SHP77 treated with DMSO at 0.1 percent for 48 hours (cell line): ENCODE measurements at regions not wholly inside any gene's neighbourhood (a gene's known extent, or its start where the extent isn't known, plus 50 kb on each side); places are given as distances from the start of the nearest gene placed in this dataset.

Experiments
- DNase-seq: peaks from one replicate; lab custom pipeline; 2025; lab: John Stamatoyannopoulos, UW

DNA sequence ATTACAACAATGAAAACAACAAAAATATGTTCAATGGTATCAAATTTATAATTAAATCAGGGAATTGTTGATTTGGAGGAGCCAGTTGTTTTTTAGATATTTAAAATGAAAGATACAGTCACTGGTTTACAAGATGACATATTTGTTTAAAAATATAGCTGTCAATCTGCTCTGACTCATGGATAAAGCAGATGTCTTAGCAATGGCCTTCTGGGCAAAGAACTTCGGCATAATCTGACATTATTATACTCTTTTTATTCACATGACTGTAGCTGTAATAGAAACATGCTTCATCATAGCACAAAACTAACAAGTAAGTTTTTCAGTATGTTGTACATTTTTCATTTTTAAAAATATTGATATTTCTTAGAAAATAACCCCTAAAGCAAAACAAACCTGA is 267.4 kb downstream of the CENPW start:
- no peak for DNase-seq

DNA sequence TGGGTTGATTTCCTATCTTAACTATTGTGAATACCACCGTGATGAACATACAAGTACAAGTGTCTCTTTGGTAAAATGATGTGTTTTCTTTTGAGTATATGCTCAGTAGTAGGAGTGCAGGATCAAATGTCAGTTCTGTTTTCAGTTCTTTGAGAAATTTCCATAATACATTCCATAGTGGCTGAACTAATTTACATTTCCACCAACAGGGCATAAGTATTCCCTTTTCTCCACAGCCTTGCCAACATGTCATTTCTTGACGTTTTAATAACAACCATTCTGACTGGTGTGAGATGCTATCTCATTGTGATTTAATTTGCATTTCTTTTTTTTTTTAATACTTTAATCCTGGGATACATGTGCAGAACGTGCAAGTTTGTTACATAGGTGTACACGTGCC is 268.8 kb downstream of the CENPW start:
- DNase-seq: no peak

DNA sequence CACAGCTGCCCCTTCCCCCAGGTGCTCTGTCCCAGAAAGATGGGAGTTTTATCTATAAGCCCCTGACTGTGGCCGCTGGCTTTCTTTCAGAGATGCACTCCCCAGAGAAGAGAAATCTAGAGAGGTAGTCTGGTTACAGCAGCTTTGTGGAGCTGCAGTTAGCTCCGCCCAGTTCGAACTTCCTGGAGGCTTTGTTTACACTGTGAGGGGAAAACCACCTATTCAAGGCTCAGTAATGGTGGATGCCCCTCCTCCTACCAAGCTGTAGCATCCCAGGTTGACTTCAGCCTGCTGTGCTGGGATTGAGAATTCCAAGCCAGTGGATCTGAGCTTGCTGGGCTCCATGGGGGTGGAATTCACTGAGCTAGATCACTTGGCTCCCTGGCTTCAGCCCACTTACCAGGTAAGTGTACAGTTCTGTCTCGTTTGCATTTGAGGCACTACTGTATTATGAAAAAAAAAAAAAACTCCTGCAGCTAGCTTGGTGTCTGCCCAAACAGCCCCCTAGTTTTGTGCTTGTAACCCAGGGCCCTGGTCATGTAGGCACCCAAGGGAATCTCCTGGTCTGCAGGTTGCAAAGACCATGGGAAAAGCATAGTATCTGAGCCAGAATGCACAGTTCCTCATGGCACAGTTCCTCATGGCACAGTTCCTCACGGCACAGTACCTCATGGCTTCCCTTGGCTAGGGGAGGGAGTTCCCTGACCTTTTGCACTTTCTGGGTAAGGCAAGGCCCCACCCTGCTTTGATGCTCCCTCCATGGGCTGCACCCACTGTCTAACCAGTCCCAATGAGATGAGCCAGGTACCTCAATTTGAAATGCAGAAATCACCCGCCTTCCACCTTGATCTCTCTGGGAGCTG is 275.0 kb downstream of the CENPW start:
- no peak for DNase-seq

DNA sequence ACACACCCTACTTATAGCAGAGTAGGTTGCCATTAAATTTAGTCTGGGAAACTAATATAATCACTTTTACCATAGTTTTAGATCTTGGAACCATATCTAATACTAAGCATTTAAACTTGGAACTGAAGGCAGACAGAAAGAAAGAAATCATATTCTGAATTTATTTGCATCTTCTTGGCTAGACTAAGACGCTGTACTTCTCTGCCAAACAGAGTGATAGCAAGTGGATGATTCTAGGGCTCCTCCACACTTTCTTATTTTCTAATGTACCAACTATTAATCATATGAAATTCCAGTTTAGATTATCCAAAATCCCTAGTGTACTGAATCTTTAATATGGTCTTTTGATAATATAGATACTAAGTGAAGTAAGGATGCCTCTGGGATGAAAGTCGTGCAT is 277.0 kb downstream of the CENPW start:
- no peak for DNase-seq

DNA sequence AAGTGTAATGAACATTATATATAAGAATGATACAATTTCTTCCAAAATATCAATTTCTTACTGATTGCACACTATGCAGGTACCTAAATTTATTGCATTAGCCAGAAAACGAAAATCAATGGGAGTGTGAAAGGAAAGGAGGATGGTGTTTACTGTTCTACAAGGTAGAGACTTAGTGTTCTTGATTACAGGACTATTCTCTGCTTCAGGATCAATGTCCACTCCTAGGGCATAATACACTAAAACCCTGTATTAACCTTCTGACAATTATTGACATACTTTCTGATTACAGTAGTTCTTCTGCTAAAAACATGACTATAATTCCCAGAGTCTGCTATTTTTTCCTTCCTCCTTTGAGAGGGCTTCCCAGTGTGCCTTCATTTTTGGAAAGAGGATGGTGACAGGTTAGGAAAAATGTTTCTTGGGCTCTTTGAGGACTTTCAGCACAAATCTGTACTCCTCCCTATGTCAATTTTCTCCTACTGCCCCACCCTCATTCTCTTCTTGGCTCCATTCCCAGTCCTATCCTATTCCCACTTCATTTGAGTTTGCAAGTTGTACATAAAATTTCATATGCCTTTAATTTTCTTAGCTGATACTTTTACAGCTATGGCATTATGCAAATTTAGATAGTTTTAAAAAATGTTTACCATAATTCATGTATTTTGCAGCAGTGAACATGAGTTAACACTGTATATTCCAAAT is 278.9 kb downstream of the CENPW start:
- DNase-seq: no peak

DNA sequence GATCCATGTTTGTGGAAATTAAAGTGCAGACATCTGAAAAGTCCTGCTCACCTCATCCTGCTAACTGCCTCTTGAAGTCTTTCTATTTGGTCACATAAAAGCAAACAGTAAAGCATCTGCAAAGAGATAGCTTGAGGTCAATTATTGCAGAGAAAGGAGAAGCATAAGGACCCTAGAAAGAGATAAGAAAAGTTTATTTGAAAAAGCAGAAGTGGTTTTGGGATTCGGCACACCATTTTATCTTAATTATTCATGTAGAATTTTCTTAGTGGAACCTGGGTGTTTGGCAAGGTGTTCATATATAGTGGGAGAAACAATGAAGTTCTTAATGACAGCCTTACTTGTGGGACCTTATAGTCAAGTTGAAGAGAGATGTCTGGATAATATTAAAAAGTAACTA is 280.8 kb downstream of the CENPW start:
- no peak for DNase-seq

DNA sequence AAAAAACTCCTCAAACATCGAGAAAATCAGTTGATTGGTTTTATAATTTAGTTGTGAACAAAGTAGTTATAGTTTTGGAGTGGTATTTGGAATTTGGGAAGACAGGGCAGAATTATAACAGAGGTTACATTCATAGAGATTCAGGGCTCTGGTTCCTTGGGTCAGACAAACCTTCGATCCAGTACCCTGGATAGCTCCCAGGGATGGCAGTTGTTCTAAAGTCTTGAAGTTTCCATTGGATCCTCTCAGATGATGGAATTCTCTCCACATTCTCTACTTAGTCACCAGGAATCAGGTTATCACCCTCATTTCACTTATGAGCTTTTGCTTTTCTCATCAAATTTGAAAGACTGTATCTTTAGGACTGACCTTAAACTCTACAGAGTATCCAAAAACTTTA is 285.1 kb downstream of the CENPW start:
- DNase-seq: no peak

DNA sequence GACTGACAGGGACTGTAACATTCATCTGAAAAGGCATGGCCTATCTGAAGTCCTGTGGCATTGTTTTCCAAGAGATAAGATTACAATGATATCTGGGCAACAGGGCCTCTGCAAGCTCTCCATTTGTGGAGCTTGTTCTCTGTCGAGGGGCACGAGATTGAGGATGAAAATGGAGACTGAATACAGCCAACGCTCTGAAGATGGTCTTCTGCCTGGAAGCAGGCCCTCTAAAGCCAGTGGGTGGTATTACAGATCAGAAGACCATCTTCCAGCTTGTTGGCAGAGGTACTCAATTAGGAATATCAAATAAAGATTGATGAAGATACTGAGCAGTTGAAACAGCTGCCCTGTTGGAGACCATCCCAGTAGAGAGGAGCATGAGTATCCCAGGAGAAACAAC is 288.2 kb downstream of the CENPW start:
- DNase-seq: no peak

DNA sequence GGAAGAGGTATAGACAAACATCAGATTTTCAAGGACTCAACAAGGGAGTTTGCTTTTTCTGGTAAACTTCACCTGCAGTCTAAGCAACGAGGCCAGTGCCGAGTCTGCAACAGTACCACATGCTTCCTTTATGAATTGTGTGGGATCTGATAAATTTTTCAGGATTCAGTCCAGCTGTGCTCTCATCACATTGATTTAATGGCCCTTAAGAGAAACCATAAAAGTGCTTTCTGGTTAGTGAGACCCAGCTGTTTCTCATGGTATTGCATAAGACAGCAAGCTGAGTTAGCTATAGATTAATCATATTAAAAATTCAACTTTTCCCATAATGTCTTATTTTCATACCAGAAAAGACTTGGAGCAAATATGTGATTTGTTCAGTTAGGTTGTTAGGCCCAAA is 291.4 kb downstream of the CENPW start:
- no peak for DNase-seq

DNA sequence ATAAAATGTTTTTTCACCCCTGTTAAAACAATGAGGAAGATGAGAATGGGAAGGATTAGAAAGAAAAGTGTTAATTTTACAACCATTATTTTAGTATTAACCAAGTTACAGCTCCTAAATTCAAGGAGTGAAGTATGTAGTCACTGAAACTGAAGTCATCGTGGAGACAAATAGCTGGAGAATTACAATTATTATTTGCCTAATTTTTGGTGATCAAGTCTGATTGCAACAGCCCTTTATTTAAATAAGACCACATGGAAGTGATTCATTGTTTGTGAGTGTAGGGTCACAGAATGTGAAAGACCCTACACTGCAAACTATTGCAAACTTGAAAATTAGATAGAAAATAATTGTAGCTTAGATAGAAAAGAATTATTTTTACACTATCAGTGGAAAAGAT is 292.4 kb downstream of the CENPW start:
- no peak for DNase-seq

DNA sequence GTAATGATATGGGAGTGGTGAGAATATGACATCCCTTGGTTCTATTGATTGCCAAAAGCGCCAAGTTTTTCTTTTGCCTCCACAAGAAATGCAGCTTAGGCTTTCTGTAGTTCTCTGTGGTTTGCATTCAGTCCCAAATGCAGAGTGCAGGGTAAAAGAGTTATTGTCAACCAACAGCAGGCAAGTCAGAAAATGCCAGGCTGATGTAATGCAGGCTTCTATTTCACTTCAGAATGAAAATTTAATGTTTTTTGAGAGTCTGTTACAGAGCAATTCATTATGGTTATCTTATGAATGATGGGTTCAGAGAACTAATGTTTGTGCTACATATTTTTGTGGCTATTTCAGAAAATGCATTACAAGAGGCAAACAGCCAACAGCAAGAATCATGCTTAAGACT is 293.5 kb downstream of the CENPW start:
- DNase-seq: no peak

DNA sequence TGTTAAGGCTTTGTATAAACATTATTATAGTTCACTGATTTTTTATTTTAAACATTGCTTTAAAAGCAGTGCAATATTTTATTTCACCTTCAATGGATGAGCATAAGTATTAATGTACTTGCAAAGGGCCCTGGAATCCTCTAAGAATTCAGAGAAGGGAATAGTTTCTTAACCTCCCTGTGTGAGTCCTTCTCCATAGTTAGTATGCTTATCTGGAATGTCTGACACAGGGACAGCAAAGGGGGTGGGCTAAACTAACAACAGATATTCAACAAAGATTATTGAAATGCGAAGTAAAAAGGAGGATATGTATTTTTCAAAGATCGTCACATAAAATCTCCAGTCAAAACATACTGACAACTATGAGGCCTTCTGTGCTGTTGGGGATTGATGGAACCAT is 300.4 kb downstream of the CENPW start:
- DNase-seq: no peak

DNA sequence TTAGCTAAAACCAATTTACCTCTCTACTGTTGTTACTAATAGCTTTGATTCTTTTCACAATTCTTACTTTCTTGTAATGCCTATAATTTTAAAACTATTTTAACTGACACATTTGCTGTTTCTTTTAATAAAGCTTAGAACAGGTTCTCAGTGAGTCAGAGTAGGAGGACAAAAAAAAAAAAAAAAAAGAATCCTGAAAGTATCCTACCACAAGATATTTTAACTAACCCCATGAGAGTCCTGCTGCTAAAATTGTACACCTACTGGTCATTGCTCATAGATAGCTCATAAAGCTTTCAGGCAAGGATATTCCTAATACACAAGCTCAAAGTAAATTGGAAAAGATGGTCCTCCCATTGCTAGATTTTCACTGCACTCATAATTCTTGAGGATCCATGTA is 301.0 kb downstream of the CENPW start:
- DNase-seq: no peak

DNA sequence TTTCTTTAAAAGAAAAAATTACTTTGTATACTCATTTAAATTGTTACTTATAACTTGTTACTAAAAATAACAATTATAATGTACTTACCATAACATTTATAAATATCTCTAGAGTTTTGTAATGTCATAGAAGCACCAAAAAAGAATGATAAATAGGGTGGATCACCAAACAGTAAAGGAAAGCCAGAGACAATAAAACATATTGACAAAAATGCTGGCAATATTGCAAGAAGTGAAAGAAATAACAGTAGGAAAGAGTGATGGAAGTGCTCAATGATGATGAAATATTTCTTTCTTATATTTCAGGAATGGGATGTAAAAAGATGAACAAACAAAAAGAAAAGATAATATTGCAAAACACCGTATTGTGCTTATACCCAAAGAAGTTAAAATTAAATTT is 301.7 kb downstream of the CENPW start:
- DNase-seq: no peak

DNA sequence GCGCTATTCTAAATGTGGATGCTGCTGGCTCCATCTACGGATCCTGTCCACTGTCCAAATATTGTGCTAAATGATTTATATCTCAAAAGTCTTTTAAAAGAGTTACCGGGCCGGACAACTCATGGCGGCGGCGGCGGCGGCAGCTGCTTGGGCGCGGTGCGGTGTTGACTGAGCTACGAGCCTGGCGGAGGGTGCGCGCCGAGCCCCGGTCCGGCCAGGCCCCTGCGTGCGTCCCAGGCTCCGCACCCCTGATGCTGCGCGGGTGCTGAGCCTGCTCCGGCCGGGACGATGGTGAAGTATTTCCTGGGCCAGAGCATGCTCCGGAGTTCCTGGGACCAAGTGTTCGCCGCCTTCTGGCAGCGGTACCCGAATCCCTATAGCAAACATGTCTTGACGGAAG is 303.4 kb downstream of the CENPW start:
- no peak for DNase-seq

DNA sequence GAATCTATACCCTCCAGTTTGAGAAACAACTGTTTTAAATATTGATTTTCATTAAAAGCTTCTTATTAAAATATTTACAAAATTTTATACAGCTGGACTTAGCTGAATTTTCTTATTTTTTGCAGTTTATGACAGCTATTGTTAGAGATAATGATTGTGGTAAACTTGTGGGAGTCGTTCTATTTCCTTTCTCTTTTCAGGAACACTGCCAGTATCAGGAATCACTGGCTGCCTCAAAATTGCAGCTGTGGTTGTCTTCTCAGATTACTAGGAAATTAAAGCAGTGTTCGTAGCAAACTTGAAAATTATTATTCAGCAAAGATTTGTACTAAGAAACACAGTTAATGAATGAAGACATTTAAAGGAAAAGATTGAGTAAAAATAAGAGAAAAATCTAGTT is 311.0 kb downstream of the CENPW start:
- no peak for DNase-seq

DNA sequence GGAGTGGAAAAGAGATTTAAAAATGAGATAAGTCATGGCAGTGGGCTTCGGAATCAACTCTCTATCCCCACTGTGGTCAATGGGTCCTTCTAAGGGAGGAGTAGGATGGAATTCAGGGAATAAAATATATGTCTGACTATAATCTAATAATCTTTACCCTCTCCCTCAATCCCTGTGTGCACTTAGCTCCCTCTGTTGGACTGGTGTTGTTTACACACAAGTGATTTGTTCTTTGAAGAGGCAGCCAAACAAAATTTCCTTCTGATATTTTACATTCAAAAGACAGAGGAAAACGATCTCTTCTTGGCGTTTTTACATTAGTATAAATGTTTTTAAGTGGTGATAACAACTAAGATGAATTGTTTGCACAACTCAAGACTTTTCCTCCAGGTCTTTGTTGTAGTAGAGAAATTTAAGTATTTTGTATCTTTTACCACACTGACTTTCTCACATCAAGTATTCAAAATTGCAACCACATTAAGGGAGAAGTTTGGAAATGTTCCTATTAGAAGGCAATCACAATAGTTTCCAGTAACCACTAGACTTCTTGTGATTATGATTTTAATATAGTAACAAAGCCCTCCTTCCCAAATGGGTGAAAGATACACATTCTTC is 317.8 kb downstream of the CENPW start:
- no peak for DNase-seq

DNA sequence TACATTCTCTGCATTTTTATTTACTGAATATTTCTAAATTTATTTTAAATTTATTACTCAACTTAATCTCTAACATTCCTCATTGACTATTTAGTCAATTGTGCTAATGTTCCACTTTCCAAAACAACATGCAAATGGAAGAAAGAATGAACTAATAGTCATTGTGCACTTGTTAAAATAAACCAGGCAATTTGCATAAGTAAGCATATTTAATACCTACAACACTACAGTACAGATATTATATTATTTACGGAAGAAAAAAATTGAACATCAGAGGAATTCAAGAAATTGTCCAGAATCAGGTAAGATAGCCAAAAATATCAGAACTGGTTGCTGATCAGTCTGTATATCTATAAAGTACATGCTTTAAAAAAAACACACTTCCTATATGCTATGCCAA is 320.5 kb downstream of the CENPW start:
- DNase-seq: no peak

DNA sequence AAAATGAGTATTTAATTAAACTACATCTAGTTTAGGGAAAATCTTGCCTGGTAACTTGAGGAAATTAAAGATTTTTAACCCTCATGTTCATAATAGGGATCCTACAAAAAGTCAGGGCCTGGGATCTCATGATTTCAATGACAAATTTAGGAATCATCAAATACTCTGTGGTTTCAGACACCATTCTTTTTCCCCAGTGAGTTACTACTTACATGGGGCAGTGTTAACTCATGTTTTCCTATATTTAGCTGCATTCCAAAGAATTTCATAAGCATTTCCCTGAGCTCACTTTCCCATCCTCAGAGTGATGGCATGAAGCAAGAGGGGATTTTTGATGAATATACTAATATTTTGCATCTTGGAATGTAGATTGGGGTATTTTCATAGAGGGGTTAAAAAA is 321.7 kb downstream of the CENPW start:
- no peak for DNase-seq

DNA sequence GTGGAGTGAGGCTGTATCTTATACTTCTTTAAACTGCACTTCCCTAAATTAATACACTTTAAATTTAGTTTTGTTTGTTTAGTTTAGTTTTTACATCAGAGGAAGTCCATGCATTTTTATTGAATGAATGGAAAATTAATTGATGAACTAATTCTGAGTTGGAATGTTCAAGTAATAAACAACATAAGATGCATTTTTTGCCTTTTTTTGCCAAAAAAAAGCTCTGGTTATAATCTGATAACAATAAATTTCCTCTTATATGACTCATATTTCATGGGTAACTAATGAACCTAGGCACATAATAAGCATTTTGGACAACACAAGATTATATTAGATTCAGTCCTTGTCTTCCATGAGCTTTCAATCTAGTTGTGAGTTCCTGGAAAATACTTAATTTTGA is 323.1 kb downstream of the CENPW start:
- DNase-seq: no peak

DNA sequence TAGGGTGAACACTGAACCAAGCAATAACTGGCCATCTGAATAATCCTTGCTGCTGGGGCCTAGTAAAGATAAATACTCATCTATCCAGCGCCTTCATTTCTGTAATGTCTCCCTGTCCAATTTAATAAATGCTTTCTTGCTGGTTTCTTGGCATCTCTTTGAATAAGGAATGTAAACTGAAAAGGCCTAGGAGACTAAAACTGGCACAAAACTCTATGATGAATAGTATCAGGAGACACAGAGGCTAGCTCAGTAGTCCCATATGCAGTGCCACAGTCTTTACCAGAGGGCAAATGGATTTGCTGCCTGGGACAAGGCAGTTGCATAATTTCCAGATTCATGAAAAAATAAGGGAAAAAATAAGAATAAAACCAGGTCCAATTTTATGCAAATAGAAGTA is 324.4 kb downstream of the CENPW start:
- no peak for DNase-seq

DNA sequence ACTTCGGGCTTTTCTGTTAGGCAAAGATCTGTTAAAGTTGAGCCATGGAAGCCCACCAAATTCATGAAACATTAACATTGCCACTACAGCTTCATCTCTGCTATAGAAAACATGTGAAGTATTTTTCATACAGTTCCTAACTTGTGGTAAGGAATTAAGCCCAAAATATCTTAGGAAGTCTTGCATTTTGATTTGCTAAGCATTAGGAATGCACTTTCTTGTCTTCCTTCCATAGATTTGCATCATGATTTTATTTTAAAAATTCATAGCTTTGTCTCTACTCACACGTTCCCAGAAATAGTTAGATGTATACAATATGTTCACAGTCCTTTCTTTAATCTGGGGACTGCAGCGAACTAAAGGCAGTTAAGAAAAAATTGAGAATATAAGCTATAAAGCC is 325.6 kb downstream of the CENPW start:
- DNase-seq: no peak

DNA sequence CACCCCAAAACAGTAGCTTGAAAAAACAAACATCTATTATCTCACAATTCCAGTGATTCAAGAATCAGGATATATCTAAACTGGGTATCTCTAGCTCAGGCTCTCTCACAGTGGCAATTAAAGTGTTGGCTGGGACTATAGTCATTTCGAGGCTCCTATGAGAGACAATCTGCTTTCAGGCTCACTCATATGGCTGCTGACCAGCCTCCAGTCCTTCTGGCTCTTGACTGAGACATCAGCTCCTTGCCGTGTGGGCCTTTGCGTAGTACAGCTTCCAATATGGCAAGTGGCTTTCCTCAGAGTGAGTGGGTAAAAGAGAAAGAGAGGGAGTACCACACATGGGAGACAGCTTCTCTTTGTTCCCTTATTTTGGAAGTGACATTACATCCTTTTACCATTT is 327.2 kb downstream of the CENPW start:
- no peak for DNase-seq
